CD14-positive monocyte (primary cell): ENCODE measurements at regions not wholly inside any gene's neighbourhood (a gene's known extent, or its start where the extent isn't known, plus 50 kb on each side); places are given as distances from the start of the nearest gene placed in this dataset.

Source experiments
- DNase-seq, 3 donors: peaks; one replicate each; pipeline ENCODE4 v3.0.0-alpha.2; 2011 to 2022
- H2AFZ ChIP-seq: 2 replicates; pipeline ENCODE4 v1.6.0; 2012; ENCODE audit warnings: mild to moderate bottlenecking, low read depth, low read length, inconsistent platforms; ENCODE audit not compliant: insufficient read depth, poor library complexity, severe bottlenecking
- H3K27ac ChIP-seq, 2 donors: 1 replicate in 1 of 2; 2 replicates in 1 of 2; pipeline ENCODE4 v1.5.1; 2012 to 2013; ENCODE audit warnings: low read length in 2 of 2, control low read depth in 1 of 2, inconsistent platforms in 1 of 2, low read depth in 1 of 2, mild to moderate bottlenecking in 1 of 2
- H3K27me3 ChIP-seq, 2 donors: one replicate each; pipeline versions ENCODE4 v1.6.0 to v1.6.1; 2011 to 2013; ENCODE audit warnings: low read length in 2 of 2; ENCODE audit not compliant: control insufficient read depth in 2 of 2, insufficient read depth in 2 of 2
- H3K36me3 ChIP-seq, 2 donors: replicated peaks in 1 of 2; 1 replicate in 1 of 2; 2 replicates in 1 of 2; pipeline versions ENCODE4 v1.5.1 to v1.6.1; 2012 to 2013; ENCODE audit warnings: low read length in 2 of 2, control low read depth in 1 of 2, inconsistent platforms in 1 of 2, mild to moderate bottlenecking in 1 of 2; ENCODE audit not compliant: insufficient read depth in 2 of 2, control insufficient read depth in 1 of 2
- H3K4me1 ChIP-seq, 2 donors: 1 replicate in 1 of 2; 2 replicates in 1 of 2; pipeline versions ENCODE4 v1.5.1 to v1.6.1; 2012 to 2013; ENCODE audit warnings: low read length in 2 of 2, control low read depth in 1 of 2, inconsistent platforms in 1 of 2, mild to moderate bottlenecking in 1 of 2, moderate library complexity in 1 of 2; ENCODE audit not compliant: insufficient read depth in 2 of 2, control insufficient read depth in 1 of 2
- H3K4me2 ChIP-seq: replicated peaks from 2 replicates; pipeline ENCODE3; 2012; ENCODE audit warnings: low read length, moderate library complexity, mild to moderate bottlenecking; ENCODE audit not compliant: poor library complexity, severe bottlenecking; ENCODE audit errors: extremely low read depth
- H3K4me3 ChIP-seq, 3 experiments: fragments of 200-600 bp in 1 of 3; sonication (generic) in 1 of 3; replicated peaks in 1 of 3; 1 replicate in 2 of 3; 2 replicates in 1 of 3; pipeline ENCODE4 v1.5.1; 2011 to 2013; ENCODE audit warnings: low read length in 3 of 3, mild to moderate bottlenecking in 3 of 3, control low read depth in 2 of 3, low read depth in 2 of 3, inconsistent platforms in 1 of 3, moderate library complexity in 1 of 3
- H3K79me2 ChIP-seq: 2 replicates; pipeline ENCODE4 v1.6.0; 2012; ENCODE audit warnings: mild to moderate bottlenecking, control low read depth, inconsistent platforms, low read length, moderate library complexity; ENCODE audit not compliant: insufficient read depth
- H3K9ac ChIP-seq: 2 replicates; pipeline ENCODE4 v1.6.0; 2017; ENCODE audit warnings: low read length, mild to moderate bottlenecking; ENCODE audit not compliant: insufficient read depth, poor library complexity, severe bottlenecking
- H3K9me3 ChIP-seq, 2 donors: replicated peaks in 1 of 2; 1 replicate in 1 of 2; 2 replicates in 1 of 2; pipeline versions ENCODE4 v1.5.1 to v1.6.1; 2012 to 2013; ENCODE audit warnings: low read length in 2 of 2, control low read depth in 1 of 2; ENCODE audit not compliant: control insufficient read depth in 1 of 2, insufficient read depth in 1 of 2
- H4K20me1 ChIP-seq: 2 replicates; pipeline ENCODE4 v1.6.0; 2012; ENCODE audit warnings: mild to moderate bottlenecking, low read length, control low read depth, moderate library complexity; ENCODE audit not compliant: insufficient read depth
- H3K27ac Mint-ChIP-seq, 7 donors: one replicate each; pipeline ENCODE4 v1.8.0; 2020; ENCODE audit warnings: mild to moderate bottlenecking in 7 of 7, mixed read lengths in 7 of 7, moderate library complexity in 6 of 7, inconsistent platforms in 2 of 7
- H3K27me3 Mint-ChIP-seq, 3 donors: one replicate each; pipeline ENCODE4 v1.8.0; 2021 to 2022; ENCODE audit warnings: low read depth in 3 of 3, mild to moderate bottlenecking in 3 of 3, mixed read lengths in 3 of 3, moderate library complexity in 3 of 3, inconsistent platforms in 1 of 3
- H3K36me3 Mint-ChIP-seq, 2 donors: one replicate each; pipeline ENCODE4 v1.8.0; 2020; ENCODE audit warnings: mixed read lengths in 2 of 2, inconsistent platforms in 1 of 2, mild to moderate bottlenecking in 1 of 2
- H3K4me1 Mint-ChIP-seq: one replicate; pipeline ENCODE4 v1.8.0; 2020; ENCODE audit warnings: mild to moderate bottlenecking, mixed read lengths
- H3K4me3 Mint-ChIP-seq, 2 donors: one replicate each; pipeline ENCODE4 v1.8.0; 2020; ENCODE audit warnings: mild to moderate bottlenecking in 2 of 2, mixed read lengths in 2 of 2, moderate library complexity in 1 of 2
- H3K9me3 Mint-ChIP-seq, 7 donors: one replicate each; pipeline ENCODE4 v1.8.0; 2020 to 2022; ENCODE audit warnings: mixed read lengths in 7 of 7, mild to moderate bottlenecking in 6 of 7, moderate library complexity in 6 of 7, inconsistent platforms in 2 of 7
- WGBS: methylation state at CpG from one replicate; pipeline ENCODE4 v1.1.5; 2013; ENCODE audit warnings: missing lambda C conversion rate; ENCODE audit not compliant: insufficient coverage; 5-methylcytosine and 5-hydroxymethylcytosine counted together
- intact Hi-C, 2 donors: fragments of 100-400 bp; cut with micrococcal nuclease; formaldehyde crosslinking; loops; one replicate each; pipeline versions ENCODE4 v1.15.0 to v1.15.1; 2023
- TF ChIP-seq, protein P1 (sequence below): fragments of 200-600 bp; IDR thresholded peaks from one replicate; pipeline ENCODE4 v1.8.0; 2022; ENCODE audit warnings: antibody characterized with exemption, mild to moderate bottlenecking

DNA sequence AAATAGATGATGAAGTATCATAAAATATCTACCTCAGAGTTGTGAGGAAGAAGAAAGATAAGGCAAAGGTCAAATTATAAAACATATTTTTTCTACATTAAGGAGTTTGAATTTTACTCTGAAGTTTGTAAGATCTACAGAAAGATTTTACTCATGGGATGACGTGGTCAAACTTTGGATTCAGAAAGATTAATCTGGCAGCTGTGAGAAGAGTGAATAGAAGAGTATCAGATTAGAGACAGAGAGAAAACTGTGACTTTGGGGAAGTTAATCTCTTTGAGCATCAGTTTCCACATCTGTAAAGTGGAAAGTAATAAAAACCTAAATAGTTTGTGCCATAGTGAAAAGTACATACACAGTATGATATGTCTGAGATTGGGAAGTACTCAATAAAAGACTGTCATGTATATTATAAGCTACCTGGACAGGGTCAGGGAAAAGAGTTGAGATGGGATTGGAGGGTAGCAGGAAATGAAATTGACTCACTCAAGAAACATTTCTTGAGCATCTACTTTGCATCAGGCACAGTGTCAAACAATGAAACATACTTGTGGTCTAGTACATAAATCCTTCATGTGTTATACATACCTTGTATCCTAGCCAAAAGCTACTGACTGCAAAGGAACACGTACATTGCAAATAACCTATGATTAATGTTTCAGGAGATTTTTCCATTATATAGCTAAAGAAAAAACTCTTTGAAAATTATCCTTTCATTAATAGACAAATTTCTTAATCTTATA, 222.1 kb downstream of the TMEM200A start:
- intact Hi-C loops: no loop called here
- DNase-seq: no peak
- Mint-ChIP-seq H3K27ac (no peak overlapping the region), H3K4me1 (no peaks in the 10 kb centered on the region), H3K9me3 (peaks cover 0 to 7% (median 2%) of the 10 kb centered on the region in 7 donors), H3K36me3 (no peaks in the 10 kb centered on the region), H3K27me3 (no peaks in the 10 kb centered on the region), H3K4me3 (no peak overlapping the region)
- no peak overlapping the region for H3K4me2 ChIP-seq
- no peak overlapping the region for H2AFZ ChIP-seq
- H3K27me3 ChIP-seq: no peaks in the 10 kb centered on the region
- H3K27ac ChIP-seq: no peak overlapping the region
- H3K9me3 ChIP-seq: no peaks in the 10 kb centered on the region
- H3K79me2 ChIP-seq: no peaks in the 10 kb centered on the region
- no peak overlapping the region for H3K9ac ChIP-seq
- no peaks in the 10 kb centered on the region for H3K4me1 ChIP-seq
- no peak overlapping the region for H3K4me3 ChIP-seq
- no peaks in the 10 kb centered on the region for H4K20me1 ChIP-seq
- 100% methylated on average over 1 of the region's 2 CpGs for WGBS
- TF ChIP-seq, protein P1, sequence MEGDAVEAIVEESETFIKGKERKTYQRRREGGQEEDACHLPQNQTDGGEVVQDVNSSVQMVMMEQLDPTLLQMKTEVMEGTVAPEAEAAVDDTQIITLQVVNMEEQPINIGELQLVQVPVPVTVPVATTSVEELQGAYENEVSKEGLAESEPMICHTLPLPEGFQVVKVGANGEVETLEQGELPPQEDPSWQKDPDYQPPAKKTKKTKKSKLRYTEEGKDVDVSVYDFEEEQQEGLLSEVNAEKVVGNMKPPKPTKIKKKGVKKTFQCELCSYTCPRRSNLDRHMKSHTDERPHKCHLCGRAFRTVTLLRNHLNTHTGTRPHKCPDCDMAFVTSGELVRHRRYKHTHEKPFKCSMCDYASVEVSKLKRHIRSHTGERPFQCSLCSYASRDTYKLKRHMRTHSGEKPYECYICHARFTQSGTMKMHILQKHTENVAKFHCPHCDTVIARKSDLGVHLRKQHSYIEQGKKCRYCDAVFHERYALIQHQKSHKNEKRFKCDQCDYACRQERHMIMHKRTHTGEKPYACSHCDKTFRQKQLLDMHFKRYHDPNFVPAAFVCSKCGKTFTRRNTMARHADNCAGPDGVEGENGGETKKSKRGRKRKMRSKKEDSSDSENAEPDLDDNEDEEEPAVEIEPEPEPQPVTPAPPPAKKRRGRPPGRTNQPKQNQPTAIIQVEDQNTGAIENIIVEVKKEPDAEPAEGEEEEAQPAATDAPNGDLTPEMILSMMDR: no peak
- H3K36me3 ChIP-seq: no peaks in the 10 kb centered on the region

GRCh38 chr6:130593200-130593599, 227.4 kb downstream of the TMEM200A start:
- no peaks in the 10 kb centered on the region for H3K27me3 Mint-ChIP-seq

More at GRCh38 chr6:130593200-130593599, 227.4 kb downstream of the TMEM200A start:
- Histone ChIP-seq H4K20me1 (no peaks in the 10 kb centered on the region), H3K79me2 (no peaks in the 10 kb centered on the region), H2AFZ (no peak overlapping the region), H3K9ac (no peak overlapping the region), H3K4me2 (no peak overlapping the region), H3K4me3 (no peak overlapping the region), H3K9me3 (no peaks in the 10 kb centered on the region), H3K4me1 (no peaks in the 10 kb centered on the region), H3K27ac (no peak overlapping the region), H3K27me3 (no peaks in the 10 kb centered on the region), H3K36me3 (no peaks in the 10 kb centered on the region)
- Mint-ChIP-seq H3K9me3 (peaks cover 0 to 8% (median 2%) of the 10 kb centered on the region in 7 donors), H3K4me3 (no peak overlapping the region), H3K36me3 (no peaks in the 10 kb centered on the region), H3K27ac (no peak overlapping the region), H3K4me1 (no peaks in the 10 kb centered on the region)
- TF ChIP-seq, protein P1: no peak
- DNase-seq: no peak
- intact Hi-C loops: no loop called here
- no CpG with 5 or more reads among the region's 1 CpG for WGBS
